Body of pancreas (tissue), 4 donors: ENCODE measurements at regions not wholly inside any gene's neighbourhood (a gene's known extent, or its start where the extent isn't known, plus 50 kb on each side); places are given as distances from the start of the nearest gene placed in this dataset.

Source experiments
- CTCF ChIP-seq, 7 experiments: fragments of 450-650 bp in 4 of 7; fragments of 200-600 bp in 3 of 7; sonication (generic) in 3 of 7; IDR thresholded peaks; one replicate each; pipeline ENCODE4 v1.5.1; 2016 to 2019; ENCODE audit warnings: antibody characterized with exemption in 7 of 7
- POLR2A ChIP-seq, 3 donors: fragments of 450-650 bp; IDR thresholded peaks; one replicate each; pipeline ENCODE4 v1.6.1; 2016; ENCODE audit warnings: antibody characterized with exemption in 3 of 3, mild to moderate bottlenecking in 2 of 3

- TF ChIP-seq CTCF (IDR thresholded peaks at IDR 0.05) (no peak), POLR2A (IDR thresholded peaks at IDR 0.05) (no peak)
These were observed 76.6 kb downstream of the CHRD start for GRCh38 chr3:184456476-184456875.
